K562 (cell line): ENCODE measurements at regions not wholly inside any gene's neighbourhood (a gene's known extent, or its start where the extent isn't known, plus 50 kb on each side); places are given as distances from the start of the nearest gene placed in this dataset.

Experiments used
- ATAC-seq: fragments of 200-7000 bp; cut with Tn5 transposase; 3 replicates; pipeline ENCODE4 v1.9.1; 2020; ENCODE audit warnings: moderate library complexity
- BruUV-seq: library from RNA; stranded (reverse); fragments of 400-500 nt; replicated peaks from 2 replicates; lab custom pipeline; 2021; lab: Mats Ljungman, UMichigan
- CTCF ChIA-PET: fragments of 300-600 bp; formaldehyde crosslinking; extraction: SDS; loops from one replicate; lab custom pipeline; 2021; ENCODE audit warnings: low intra/inter-chr PET ratio; lab: Yijun Ruan, JAX
- POLR2A ChIA-PET: fragments of 300-600, 350-650 bp; sonication (Branson Sonifier 250); formaldehyde crosslinking; extraction: SDS; loops from one replicate; lab custom pipeline; 2021; ENCODE audit warnings: antibody characterized with exemption, inconsistent platforms; lab: Yijun Ruan, JAX
- DNase-seq, 4 experiments: peaks; one replicate each; pipeline versions ENCODE4 v3.0.0 to v3.0.0-alpha.2; 2011 to 2018; ENCODE audit warnings: low spot score in 3 of 4, mixed read lengths in 3 of 4; ENCODE audit errors: extremely low read depth in 1 of 4
- FAIRE-seq: peaks from 2 replicates; lab custom pipeline; 2011; peaks lifted over from hg19 to GRCh38; lab: Jason Lieb, UNC
- H2AFZ ChIP-seq: 2 replicates; pipeline ENCODE4 v1.6.0; 2011; ENCODE audit warnings: low read depth, low read length, control low read depth, inconsistent platforms
- H3K27ac ChIP-seq: fragments of 200-600 bp; 3 replicates; pipeline ENCODE4 v1.8.0; 2011; ENCODE audit warnings: low read depth, mild to moderate bottlenecking, control low read depth, inconsistent platforms, low read length, moderate library complexity, mixed read lengths; ENCODE audit errors: extremely low read depth
- H3K27me3 ChIP-seq, 2 experiments: fragments of 300-600 bp in 1 of 2; 2 replicates in 1 of 2; 3 replicates in 1 of 2; pipeline versions ENCODE4 v1.6.0 to v1.8.0; 2011; ENCODE audit warnings: inconsistent platforms in 2 of 2, low read length in 2 of 2, mild to moderate bottlenecking in 1 of 2, mixed read lengths in 1 of 2, moderate library complexity in 1 of 2; ENCODE audit not compliant: control insufficient read depth in 2 of 2, insufficient read depth in 2 of 2
- H3K36me3 ChIP-seq: fragments of 300-600 bp; 3 replicates; pipeline ENCODE4 v1.8.0; 2011; ENCODE audit warnings: mild to moderate bottlenecking, low read length, inconsistent platforms; ENCODE audit not compliant: control insufficient read depth, insufficient read depth
- H3K4me1 ChIP-seq, 2 experiments: fragments of 200-600 bp in 1 of 2; replicated peaks in 1 of 2; 2 replicates in 1 of 2; 3 replicates in 1 of 2; pipeline versions ENCODE4 v1.5.1 to v1.8.0; 2011; ENCODE audit warnings: inconsistent platforms in 2 of 2, low read length in 2 of 2, mild to moderate bottlenecking in 1 of 2, mixed read lengths in 1 of 2, moderate library complexity in 1 of 2; ENCODE audit not compliant: control insufficient read depth in 2 of 2, insufficient read depth in 2 of 2
- H3K4me2 ChIP-seq: 2 replicates; pipeline ENCODE4 v1.6.1; 2011; ENCODE audit warnings: low read length, control low read depth, inconsistent platforms, mixed read lengths; ENCODE audit not compliant: insufficient read depth
- H3K4me3 ChIP-seq: fragments of 200-600 bp; sonication (generic), shearing (Covaris generic); 2 replicates; pipeline ENCODE4 v1.5.1; 2016; ENCODE audit warnings: control low read depth, inconsistent platforms
- H3K79me2 ChIP-seq: fragments of 200-600 bp; 3 replicates; pipeline ENCODE4 v1.8.0; 2011; ENCODE audit warnings: low read length, inconsistent platforms; ENCODE audit not compliant: control insufficient read depth, insufficient read depth
- H3K9ac ChIP-seq, 2 experiments: 2 replicates each; pipeline versions ENCODE4 v1.6.0 to v1.6.1; 2011; ENCODE audit warnings: low read depth in 2 of 2, low read length in 2 of 2, control low read depth in 1 of 2, inconsistent platforms in 1 of 2, mild to moderate bottlenecking in 1 of 2, mixed read lengths in 1 of 2; ENCODE audit not compliant: insufficient read depth in 1 of 2
- H3K9me1 ChIP-seq: one replicate; pipeline ENCODE4 v1.6.0; 2011; ENCODE audit warnings: inconsistent platforms, mild to moderate bottlenecking, low read length, moderate library complexity; ENCODE audit not compliant: control insufficient read depth, insufficient read depth
- H3K9me3 ChIP-seq: replicated peaks from 2 replicates; pipeline ENCODE4 v1.5.1; 2011; ENCODE audit warnings: low read depth, low read length, inconsistent platforms; ENCODE audit not compliant: control insufficient read depth, insufficient read depth
- H4K20me1 ChIP-seq: replicated peaks from 2 replicates; pipeline ENCODE4 v1.6.1; 2011; ENCODE audit warnings: low read length, inconsistent platforms, mixed read lengths; ENCODE audit not compliant: control insufficient read depth, insufficient read depth
- CREB3 ChIP-seq: fragments of 450-650 bp; conservative IDR thresholded peaks from 2 replicates; pipeline ENCODE4 v1.6.1; 2016; ENCODE audit warnings: missing genetic modification characterization, low read depth, mild to moderate bottlenecking, missing compliant biosample characterization, moderate library complexity
- ELF1 ChIP-seq: fragments of 200-800 bp; sonication (Bioruptor generic); IDR thresholded peaks from 2 replicates; pipeline ENCODE4 v1.6.1; 2016; ENCODE audit warnings: missing genetic modification characterization, missing compliant biosample characterization
- HOMEZ ChIP-seq: fragments of 250-450 bp; sonication (Bioruptor Pico); IDR thresholded peaks from 2 replicates; pipeline ENCODE4 v1.4.0; 2020; ENCODE audit warnings: mild to moderate bottlenecking, moderate library complexity
- KHSRP ChIP-seq: fragments of 450-650 bp; IDR thresholded peaks from 2 replicates; pipeline ENCODE4 v1.6.1; 2017
- KLF6 ChIP-seq: fragments of 250-450 bp; sonication (Bioruptor Pico); IDR thresholded peaks from 2 replicates; pipeline ENCODE4 v1.4.0; 2020; ENCODE audit warnings: mild to moderate bottlenecking, moderate library complexity, borderline replicate concordance
- NR0B1 ChIP-seq: fragments of 450-650 bp; IDR thresholded peaks from one replicate; pipeline ENCODE4 v1.6.1; 2018; ENCODE audit warnings: mild to moderate bottlenecking, moderate library complexity; ENCODE audit not compliant: partially characterized antibody
- PCBP1 ChIP-seq: fragments of 200-400 bp; formaldehyde crosslinking; IDR thresholded peaks from 2 replicates; pipeline ENCODE4 v1.6.1; 2018; ENCODE audit warnings: mild to moderate bottlenecking, low read depth, low read length; ENCODE audit not compliant: poor library complexity, severe bottlenecking
- THRA ChIP-seq: fragments of 450-650 bp; IDR thresholded peaks from 2 replicates; pipeline ENCODE4 v1.6.1; 2017; ENCODE audit warnings: mild to moderate bottlenecking, moderate library complexity
- ZNF584 ChIP-seq: fragments of 200-800 bp; sonication (Bioruptor generic); IDR thresholded peaks from 2 replicates; pipeline ENCODE4 v1.6.1; 2016; ENCODE audit warnings: low read depth, mild to moderate bottlenecking, missing genetic modification characterization, missing compliant biosample characterization
- WGBS: fragments of 100-300 bp; shearing (Covaris generic); methylation state at CpG from one replicate; pipeline ENCODE4 v1.1.6; 2016; ENCODE audit warnings: low coverage, mixed read lengths; ENCODE audit not compliant: insufficient coverage; ENCODE audit errors: missing lambda C conversion rate; 5-methylcytosine and 5-hydroxymethylcytosine counted together
- in situ Hi-C: fragments of 300-500 bp; cut with MboI; formaldehyde crosslinking; loops from 4 replicates; pipeline ENCODE4 v1.15.0; 2018; ENCODE audit warnings: inconsistent platforms, mixed read lengths
- intact Hi-C: fragments of 100-400 bp; cut with micrococcal nuclease; formaldehyde crosslinking; loops from 2 replicates; pipeline ENCODE4 v1.14.2; 2022

GRCh38 chr11:111106641-111107040 lies 138.9 kb upstream of the POU2AF2 start (continued):
- TF ChIP-seq NR0B1: no peak

- H3K79me2 ChIP-seq: no peaks in the 10 kb centered on the region
- H3K27ac ChIP-seq: no peak overlapping the region
- in situ Hi-C loops: no loop called here
- H3K9me3 ChIP-seq: no peaks in the 10 kb centered on the region
- intact Hi-C loops: no loop called here
- no peak for FAIRE-seq
- no TSS peak for BruUV-seq
- WGBS: 0% methylated on average over 2 of the region's 2 CpGs
- no peaks in the 10 kb centered on the region for H3K27me3 ChIP-seq
- CTCF ChIA-PET: no interaction called here
- H4K20me1 ChIP-seq: no peaks in the 10 kb centered on the region
- TF ChIP-seq KLF6 (CRISPR knock-in tag): no peak
- TF ChIP-seq PCBP1: no peak
- TF ChIP-seq, all 486 proteins: peak for 0
- Histone ChIP-seq H3K4me1 (no peaks in the 10 kb centered on the region), H3K36me3 (no peaks in the 10 kb centered on the region), H3K4me3 (no peak overlapping the region), H3K4me2 (no peak overlapping the region), H3K9ac (no peak overlapping the region), H2AFZ (no peak overlapping the region), H3K9me1 (no peaks in the 10 kb centered on the region)
- POLR2A ChIA-PET: no interaction called here
- DNase-seq: no peak
- no peak for ATAC-seq
Observed at GRCh38 chr11:111105566-111105965, 140.0 kb upstream of the POU2AF2 start.

- Histone ChIP-seq H2AFZ (no peak overlapping the region), H3K4me2 (no peak overlapping the region), H3K9ac (no peak overlapping the region), H3K4me3 (no peak overlapping the region), H3K79me2 (no peaks in the 10 kb centered on the region), H3K27ac (no peak overlapping the region), H4K20me1 (no peaks in the 10 kb centered on the region), H3K27me3 (no peaks in the 10 kb centered on the region), H3K4me1 (no peaks in the 10 kb centered on the region), H3K36me3 (no peaks in the 10 kb centered on the region), H3K9me3 (no peaks in the 10 kb centered on the region), H3K9me1 (no peaks in the 10 kb centered on the region)
- POLR2A ChIA-PET: no interaction called here
- no TSS peak for BruUV-seq
- DNase-seq (no peak), ATAC-seq (no peak), FAIRE-seq (no peak)
- CTCF ChIA-PET: no interaction called here
- intact Hi-C loops: no loop called here
- in situ Hi-C loops: no loop called here
- TF ChIP-seq CREB3: no peak
- no peak for TF ChIP-seq ELF1
- TF ChIP-seq KHSRP: no peak
- TF ChIP-seq THRA: no peak
- TF ChIP-seq ZNF584 (CRISPR knock-in tag): no peak
- no peak for TF ChIP-seq HOMEZ (CRISPR knock-in tag)
Observed at GRCh38 chr11:111104185-111104584, 141.3 kb upstream of the POU2AF2 start.
